Left kidney (tissue), 1 donor: ENCODE measurements at regions not wholly inside any gene's neighbourhood (a gene's known extent, or its start where the extent isn't known, plus 50 kb on each side); places are given as distances from the start of the nearest gene placed in this dataset.
"Not testable (repeated sequence)": the region's sequence is repeated elsewhere in the genome, so short reads cannot be mapped to it uniquely, and the experiment has no call there.

Experiments
- DNase-seq: peaks from one replicate; pipeline ENCODE4 v3.0.0-alpha.2; 2013

GRCh38 chr2:194511070-194511469 is 1146.0 kb upstream of the SLC39A10 start:
- not testable (repeated sequence) for DNase-seq

GRCh38 chr2:194504876-194505275 is 1152.2 kb upstream of the SLC39A10 start:
- DNase-seq = not testable (repeated sequence)

- DNase-seq = no peak
Observed at GRCh38 chr2:194495046-194495445, 1162.0 kb upstream of the SLC39A10 start.

- no peak for DNase-seq
Observed at GRCh38 chr2:194494401-194494800, 1162.6 kb upstream of the SLC39A10 start.

- no peak for DNase-seq
Observed at GRCh38 chr2:194491409-194492115, 1165.5 kb upstream of the SLC39A10 start.

- no peak for DNase-seq
Observed at GRCh38 chr2:194486326-194486725, 1170.7 kb upstream of the SLC39A10 start.

- no peak for DNase-seq
Observed at GRCh38 chr2:194483041-194483440, 1174.0 kb upstream of the SLC39A10 start.

- no peak for DNase-seq
Observed at GRCh38 chr2:194465641-194466040, 1191.4 kb upstream of the SLC39A10 start.

GRCh38 chr2:194464964-194465638 is 1191.9 kb upstream of the SLC39A10 start:
- no peak for DNase-seq

GRCh38 chr2:194462883-194463282 is 1194.1 kb upstream of the SLC39A10 start:
- not testable (repeated sequence) for DNase-seq

- no peak for DNase-seq
Observed at GRCh38 chr2:194455358-194455757, 1201.7 kb upstream of the SLC39A10 start.

GRCh38 chr2:194452504-194452903 is 1204.5 kb upstream of the SLC39A10 start:
- no peak for DNase-seq

- DNase-seq = no peak
Observed at GRCh38 chr2:194445226-194445625, 1211.8 kb upstream of the SLC39A10 start.

- no peak for DNase-seq
Observed at GRCh38 chr2:194443926-194444325, 1213.1 kb upstream of the SLC39A10 start.

- DNase-seq = no peak
Observed at GRCh38 chr2:194424683-194425209, 1232.3 kb upstream of the SLC39A10 start.

GRCh38 chr2:194411221-194411620 is 1245.8 kb upstream of the SLC39A10 start:
- no peak for DNase-seq

- no peak for DNase-seq
Observed at GRCh38 chr2:194395818-194396217, 1261.2 kb upstream of the SLC39A10 start.

GRCh38 chr2:194385376-194385775 is 1271.7 kb upstream of the SLC39A10 start:
- no peak for DNase-seq

GRCh38 chr2:194383401-194383800 is 1273.6 kb upstream of the SLC39A10 start:
- DNase-seq = no peak

- DNase-seq = no peak
Observed at GRCh38 chr2:194382221-194382620, 1274.8 kb upstream of the SLC39A10 start.

GRCh38 chr2:194380011-194380410 is 1277.0 kb upstream of the SLC39A10 start:
- DNase-seq = no peak

- DNase-seq = not testable (repeated sequence)
Observed at GRCh38 chr2:194367390-194367789, 1289.6 kb upstream of the SLC39A10 start.

GRCh38 chr2:194363878-194364277 is 1293.1 kb upstream of the SLC39A10 start:
- no peak for DNase-seq

GRCh38 chr2:194363295-194363694 is 1293.7 kb upstream of the SLC39A10 start:
- DNase-seq = no peak
